HG03354 (cell line): ENCODE measurements at regions not wholly inside any gene's neighbourhood (a gene's known extent, or its start where the extent isn't known, plus 50 kb on each side); places are given as distances from the start of the nearest gene placed in this dataset.
"Not testable (repeated sequence)": the region's sequence is repeated elsewhere in the genome, so short reads cannot be mapped to it uniquely, and the experiment has no call there.

Source experiments
- ATAC-seq: cut with Tn5 transposase; IDR thresholded peaks from one replicate; pipeline ENCODE4 v1.9.1; 2021; ENCODE audit warnings: mild to moderate bottlenecking; ENCODE audit not compliant: unreplicated experiment, poor library complexity, severe bottlenecking

DNA sequence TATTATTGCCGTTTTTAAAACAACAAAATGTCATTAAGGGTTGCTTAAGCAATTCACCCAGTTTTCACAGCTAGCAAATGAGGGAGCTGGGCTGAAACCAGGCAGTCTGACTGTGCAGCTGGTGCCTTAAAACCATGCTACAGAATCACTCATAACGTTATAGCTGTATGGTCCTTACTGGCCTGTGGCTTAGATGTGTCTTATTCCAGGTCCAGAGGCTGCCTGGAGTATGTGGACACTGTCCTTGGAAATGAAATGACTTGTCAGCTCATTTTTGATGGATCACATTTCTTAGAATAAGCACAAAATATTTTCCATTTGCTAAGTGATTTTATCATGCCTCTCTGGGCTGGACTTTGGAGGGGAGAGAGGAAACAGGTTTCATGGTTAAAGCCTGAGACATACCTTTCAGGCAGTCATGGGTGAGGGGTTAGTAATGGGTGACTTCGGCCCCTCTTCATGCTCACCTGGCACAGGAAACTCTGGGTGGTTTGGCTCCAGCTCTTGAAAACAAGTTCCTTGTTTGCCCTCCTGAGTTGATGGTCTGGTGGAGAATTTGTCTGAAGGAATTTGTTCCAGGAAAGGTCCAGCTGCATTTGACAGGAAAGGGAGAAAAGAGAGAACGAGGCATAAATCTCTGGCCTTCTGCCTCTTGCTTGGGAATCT, 823.2 kb downstream of the DHX35 start:
- peak; percentile 47 for ATAC-seq

DNA sequence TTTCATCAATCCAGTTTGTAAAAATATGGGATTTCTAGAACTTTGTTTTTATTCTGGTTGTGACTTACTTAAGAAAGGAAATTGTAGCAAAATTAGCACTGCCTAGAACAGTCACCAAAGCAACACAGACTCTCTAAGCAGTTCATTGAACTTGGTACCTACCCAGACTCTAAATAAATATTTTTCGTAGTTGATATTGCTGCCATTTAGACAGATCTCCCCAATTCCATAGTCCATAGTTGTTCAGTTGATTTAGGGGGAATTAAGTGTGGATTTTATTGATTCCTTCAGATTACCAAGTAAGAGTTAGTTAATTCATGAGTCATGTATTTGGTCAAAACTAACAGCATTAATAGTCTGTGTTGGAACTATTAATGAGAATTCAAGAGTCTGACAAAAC, 822.5 kb downstream of the DHX35 start:
- ATAC-seq: no peak

DNA sequence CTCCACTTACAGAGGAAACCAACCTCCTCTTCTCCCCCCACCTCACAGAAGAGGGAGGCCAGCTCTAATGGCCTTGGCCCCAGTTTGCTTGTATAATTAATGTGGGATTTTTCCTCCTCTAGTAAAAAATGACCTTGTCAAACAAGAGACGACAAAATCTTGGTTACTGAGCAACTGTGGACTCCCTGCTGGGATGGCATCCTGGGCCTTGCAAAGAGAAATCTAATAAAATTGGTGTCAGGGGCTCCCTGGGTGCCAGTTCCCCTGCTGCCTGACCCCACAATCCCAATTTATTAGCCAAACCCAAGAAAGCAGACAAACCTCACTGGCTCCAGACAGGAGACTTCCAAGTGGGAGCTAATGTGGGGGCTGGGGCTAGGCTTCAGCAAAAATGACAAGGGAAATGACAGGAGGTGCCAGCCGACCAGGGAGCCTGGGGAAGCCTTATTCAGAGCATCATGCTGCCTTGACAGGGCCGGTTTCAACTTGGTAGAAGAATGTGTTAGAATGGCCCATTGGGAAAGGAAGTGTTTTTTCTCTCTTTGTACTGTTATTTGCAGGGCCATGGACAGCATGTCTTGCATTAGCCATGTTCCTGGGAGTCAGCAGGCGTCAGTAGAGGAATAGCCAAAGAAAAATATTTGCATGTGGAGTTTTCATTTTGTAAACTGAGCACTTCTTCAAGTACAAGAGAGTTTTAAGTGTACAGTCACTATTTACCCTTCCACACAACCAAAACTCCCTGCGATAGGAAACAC, 816.9 kb downstream of the DHX35 start:
- ATAC-seq: peak; percentile 35

DNA sequence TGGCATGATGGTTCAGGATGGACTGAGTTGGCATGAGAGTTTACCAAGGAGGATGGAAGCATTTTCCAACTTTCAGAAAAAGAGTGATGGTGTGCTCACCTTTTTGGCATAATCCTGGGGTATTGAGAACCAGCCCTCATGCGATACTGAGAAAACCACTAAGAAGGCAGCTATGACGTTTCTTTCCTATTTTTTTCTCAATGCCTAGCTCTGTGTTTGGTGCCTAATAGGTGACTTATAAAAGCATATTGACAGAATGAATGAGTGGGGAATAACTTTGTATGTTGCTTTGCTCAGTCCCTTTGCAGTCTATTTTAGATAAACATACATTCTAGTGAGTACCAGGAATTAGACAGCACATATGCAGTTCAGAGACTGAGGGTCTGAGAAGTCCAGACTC, 816.3 kb downstream of the DHX35 start:
- ATAC-seq: peak; percentile 77

DNA sequence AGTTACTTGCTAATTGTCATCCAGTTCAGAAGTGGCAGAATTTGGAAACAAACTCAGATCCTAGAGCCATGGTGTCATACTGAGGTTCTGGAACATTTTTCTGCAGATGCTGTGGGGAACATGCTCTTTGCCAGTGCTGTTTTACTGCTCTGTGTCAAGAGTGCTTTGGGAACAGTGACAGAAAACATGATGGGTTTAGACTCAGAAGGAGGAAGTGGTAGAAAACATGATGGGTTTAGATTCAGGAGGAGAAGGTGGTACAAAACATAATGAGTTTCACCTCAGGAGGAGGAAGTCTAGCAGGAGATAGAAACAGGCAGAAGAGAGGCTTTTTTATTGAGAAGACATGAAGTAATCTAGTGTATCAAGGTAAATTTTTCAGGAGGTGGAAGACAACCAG, 815.5 kb downstream of the DHX35 start:
- no peak for ATAC-seq

DNA sequence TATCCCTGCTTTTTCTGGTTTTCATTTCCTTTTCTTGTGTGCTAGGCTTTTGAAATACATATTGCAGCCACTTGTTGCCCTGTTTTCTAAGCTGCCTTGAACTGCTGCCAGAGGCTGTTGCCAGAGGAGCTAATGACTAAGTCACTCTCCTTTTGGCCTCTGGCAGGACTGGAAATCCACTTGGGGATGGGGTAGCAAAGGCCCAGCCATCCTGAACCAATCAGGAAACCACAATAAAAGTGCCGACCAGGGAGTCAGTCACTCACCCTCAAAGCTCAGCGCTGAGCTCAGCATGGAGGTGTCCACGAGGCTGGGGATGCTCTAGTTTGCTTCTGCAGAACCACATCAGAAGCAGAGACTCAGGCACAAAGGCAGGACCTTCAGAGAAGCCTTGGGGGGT, 813.0 kb downstream of the DHX35 start:
- no peak for ATAC-seq

DNA sequence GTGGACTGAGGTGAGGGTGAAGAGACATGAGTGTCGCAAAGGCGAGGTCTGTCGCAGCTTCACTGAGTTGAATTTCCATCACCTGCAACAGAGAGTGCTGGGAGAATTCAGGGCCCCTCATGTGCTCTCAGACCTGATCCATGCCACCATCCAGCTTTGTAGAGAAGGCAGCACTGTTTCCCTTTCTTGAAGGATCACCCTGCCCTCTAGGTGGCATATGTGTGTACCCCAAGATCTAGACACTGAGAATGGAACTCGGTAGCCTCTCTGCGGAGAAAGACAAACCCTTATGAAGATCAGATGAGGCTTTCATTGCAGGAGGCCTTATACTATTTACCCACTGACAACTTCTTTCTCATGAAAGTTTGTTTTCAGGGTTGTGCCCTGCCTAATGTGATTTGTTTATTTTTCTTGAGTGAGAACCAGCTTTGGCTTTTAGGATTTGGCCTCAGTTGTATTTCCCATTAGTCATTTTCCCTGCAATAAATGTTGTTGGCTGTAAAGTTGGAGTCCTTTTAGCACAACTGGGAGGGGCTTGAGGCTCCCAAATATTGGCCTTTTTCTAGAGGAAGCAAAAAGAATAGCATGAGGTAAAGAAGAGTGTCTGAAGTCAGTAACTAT, 811.3 kb downstream of the DHX35 start:
- ATAC-seq: no peak

DNA sequence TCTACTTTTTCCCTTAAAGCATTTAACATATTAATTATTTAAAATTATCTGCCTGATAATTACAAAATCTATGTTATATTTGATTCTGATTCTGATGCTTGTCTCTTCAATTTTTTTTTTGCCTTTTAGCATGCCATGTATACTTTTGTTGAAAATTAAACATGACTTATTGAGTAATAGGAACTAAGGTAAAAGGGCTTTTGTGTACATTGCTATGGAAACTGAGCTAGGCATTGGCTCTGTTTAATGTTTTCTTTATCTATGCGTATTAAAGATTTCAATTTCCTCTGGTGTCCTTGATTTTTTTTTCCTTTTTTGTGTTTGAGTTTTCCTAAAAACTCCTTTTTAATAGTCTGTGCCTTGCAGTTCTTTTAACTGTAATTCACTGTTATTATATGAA, 805.2 kb downstream of the DHX35 start:
- no peak for ATAC-seq

DNA sequence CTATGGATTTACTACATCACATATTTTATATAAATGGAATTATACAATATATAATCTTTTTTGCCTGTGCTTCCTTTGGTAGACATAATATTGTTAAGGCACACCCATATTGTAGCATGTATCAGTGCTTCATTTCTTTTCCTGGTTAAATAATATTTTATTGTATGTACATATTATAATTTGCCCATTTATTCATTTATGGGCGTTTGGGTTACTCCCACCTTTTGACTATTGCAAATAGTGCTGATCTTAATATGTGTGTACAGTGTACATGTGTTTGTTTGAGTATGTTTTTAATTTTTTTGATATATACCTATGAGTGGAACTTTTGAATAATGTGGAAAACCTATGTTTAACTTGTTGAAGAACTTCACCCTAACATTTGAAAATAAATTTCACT, 804.2 kb downstream of the DHX35 start:
- ATAC-seq: no peak

DNA sequence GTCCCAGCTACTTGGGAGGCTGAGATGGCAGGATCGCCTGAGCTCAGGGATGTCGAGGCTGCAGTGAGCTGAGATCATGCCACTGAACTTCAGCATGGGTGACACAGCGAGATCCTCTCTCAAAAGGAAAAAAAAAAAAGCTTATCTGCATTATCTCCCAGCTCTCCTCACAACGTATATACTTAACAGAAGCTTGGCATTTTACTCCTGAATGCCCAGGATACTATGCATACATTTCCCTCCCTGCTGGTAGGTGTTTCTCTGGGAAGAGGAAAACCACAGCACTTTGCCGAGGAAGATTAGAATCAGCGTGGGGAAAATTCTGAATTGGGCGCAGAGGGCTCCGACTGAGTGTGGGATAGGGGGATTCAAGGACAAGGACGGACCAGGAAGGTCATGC, 800.6 kb downstream of the DHX35 start:
- ATAC-seq: no peak

DNA sequence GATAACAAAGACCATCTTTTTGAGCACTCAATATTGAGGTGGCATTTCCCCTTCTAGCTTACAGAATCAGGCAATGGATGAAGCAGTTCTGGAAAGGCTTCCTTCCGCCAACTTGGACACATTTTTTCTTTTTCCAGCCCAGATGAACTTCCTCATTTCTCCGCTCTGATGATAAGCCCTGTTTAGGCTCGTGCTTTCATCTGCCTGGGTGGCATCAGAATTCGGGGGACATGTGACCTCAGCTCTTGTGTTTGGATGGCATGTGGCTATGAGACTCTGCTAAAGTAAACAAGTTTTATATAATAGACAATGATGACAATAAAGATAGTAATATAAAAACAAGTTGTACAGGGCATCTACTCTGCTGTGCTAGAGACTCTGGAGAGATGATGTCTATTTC, 796.7 kb downstream of the DHX35 start:
- no peak for ATAC-seq

DNA sequence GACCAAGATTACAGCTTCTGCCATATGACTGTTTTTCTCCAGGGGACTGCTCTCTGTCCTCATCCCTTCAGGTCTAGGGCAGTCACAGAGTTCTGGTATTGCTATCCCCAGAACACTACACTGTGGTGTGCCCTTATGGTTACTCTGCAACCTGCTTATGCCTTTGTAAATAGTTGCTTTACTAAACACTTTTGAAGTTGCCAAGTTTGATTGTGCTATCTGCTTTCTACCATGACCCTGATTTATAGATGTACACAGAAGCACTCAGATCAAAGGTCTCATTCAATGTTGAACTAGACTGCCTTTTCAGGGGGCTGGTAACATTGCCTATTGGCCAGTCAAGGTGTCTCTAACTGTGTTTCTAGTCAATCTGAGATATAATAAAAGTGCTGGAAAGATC, 794.7 kb downstream of the DHX35 start:
- no peak for ATAC-seq

DNA sequence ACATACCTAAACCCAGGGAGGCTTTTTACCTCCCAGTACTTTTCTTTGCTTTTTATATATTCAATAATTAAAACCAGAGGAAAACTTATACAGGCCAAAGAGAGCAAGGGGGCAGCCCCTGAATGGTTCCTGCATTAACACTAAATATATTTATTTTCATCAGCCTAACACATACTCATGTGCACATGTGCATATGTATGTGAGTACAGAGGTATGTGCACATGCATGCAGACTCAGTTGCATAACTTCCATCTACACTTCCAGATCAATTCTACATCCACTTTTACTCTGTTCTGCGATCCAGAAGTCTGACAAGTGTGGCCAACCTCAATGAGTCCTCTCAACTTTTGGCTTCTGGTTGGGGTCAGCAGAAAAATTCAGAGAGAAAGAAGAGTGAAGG, 794.2 kb downstream of the DHX35 start:
- ATAC-seq: no peak

DNA sequence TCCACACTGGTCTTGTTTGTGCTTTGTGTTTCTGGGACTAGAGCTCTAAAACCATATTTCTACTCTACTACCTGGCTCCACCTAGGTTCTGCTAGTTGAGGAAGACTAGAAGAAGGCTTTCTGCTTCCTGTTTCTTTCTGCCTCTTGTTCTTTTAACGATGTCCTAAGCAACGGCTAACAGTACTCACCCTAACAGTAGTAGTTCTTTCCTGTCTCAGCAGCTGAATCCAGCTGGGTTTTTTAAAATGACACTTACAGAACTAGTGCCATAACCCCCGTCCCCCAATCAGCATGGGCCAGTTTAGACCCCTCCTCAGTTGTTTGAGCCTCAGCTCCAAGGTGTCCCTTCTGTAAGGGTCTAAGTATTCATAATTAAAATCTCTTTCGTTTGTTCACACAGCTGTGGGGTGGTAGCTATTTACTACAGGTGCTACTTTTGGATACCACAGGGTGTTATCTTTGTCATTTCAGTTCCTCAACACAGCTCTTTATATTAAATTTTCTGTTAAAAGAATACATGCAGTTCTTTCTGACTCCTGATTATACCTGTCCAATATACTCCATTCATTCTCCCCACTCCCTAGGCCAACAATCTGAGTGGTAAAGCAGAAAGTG, 790.2 kb downstream of the DHX35 start:
- no peak for ATAC-seq

DNA sequence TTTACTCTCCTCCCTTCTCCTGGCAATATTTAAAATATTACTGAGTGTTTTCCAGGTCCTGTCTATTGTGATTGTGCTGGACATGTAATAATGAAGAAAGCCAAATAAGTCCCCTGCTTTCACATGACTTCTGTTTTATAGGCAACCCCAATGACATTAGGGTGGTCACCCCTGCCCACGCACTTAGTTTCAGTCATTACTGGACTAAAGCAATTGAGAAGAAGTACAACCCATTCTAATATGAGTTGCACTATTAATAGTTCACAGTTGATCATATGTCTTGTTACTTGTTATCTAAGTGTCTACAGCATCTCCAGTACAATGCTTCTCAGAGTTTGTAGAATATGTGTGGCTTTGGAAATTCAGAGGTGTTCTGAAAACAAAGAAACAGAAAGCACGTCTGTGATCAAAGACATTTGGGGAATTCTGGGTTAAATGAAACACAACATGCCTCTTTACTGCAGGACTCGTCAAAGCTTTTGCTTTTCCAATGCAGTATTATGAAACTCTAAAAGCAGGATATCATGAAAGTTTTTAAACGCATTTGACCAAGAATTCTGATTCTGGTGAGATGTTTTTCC, 789.5 kb downstream of the DHX35 start:
- no peak for ATAC-seq

DNA sequence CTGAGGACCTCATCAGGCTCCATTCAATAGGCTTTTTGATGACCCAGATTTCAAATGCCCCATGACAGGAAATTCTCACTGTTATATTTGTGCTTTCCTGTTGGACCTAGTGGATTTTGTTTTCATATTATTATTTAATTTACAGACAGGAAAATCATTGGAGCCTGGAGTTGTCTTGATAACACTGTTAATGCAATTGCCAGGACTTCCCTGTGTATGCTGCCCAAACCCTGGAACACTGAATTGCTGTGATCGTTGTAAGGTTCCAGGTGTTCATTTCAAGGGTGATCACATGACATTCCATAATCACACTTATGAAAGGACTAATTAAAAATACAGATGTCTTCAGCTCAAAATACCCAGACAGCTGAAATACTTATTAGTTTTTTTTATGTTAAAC, 783.2 kb downstream of the DHX35 start:
- no peak for ATAC-seq

DNA sequence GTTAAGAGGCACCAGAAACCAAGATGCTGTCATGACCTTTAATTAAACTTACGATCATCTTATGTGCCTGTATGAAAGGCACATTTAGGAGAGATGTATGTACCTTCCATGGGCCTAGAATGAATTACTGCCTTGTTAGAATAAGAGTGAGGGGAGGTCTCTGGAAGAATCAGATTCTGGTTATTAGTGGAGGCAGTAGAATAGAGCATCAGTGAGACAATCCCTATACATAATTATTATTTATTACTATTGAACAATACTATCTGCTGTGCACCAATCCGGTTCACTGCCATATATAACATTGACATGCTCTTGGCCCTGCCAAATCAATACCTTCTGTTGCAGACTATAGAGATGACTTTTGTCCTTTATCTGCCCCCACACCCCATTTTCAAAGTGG, 776.5 kb downstream of the DHX35 start:
- no peak for ATAC-seq

DNA sequence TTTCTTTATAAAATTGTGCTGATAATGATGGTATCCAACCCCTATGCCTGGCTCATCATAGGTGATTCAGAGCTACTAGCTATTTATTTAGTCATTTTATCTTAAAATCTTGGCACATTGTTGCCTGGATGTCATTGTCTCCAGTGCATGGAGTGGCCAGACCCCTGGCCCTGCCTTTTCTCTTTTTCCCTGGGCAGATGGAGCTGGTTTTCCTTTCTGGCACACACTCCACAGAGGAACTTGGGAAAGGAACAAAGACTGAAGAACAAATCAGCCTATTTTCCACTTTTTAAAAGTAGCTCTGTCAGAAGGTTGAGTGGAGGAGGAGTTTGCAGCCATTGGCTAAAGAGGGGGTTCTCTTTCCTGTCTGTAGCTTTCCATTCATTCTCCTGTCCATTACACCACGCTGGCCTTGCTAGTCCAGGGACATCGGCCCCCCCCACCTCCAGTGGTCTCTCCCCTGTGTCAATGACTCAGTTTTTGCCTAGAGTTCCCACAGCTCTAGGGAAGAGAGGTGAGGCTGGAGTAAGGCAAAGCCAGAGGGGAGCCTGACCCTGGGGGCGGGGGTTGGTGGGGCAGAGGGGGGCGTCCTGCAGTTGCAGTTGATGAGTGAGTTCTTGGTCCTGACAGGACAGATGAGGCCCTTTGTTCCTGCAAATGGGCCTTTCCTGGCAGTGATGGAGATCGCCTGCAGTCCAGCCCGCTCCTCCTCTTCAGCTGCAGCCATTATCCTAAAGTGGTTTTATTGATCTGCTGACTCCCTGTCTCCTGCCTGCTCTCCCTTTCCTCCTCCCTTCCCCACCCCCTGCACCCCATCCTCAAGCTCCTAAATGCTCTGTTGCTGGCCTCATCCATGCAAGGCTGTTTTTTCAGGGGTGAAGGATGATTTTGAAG, 774.5 kb downstream of the DHX35 start:
- no peak for ATAC-seq

DNA sequence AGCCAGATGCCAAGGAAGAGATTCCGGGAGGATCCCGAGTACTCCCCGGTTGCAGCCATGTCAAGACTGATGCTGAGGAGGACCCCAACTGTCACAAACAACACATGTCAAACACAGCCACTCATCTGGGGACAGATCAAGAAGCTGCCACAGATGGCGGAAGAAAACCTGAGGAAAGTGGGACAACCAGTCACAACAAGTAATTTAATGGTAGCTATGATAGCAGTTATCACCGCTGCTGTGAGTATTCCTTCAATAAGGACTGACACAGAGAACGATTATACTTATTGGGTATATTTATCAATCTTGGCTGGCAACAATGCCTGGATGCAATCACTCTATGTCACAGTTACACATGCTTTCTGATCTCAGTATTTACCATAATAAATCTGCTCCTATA, 763.4 kb downstream of the DHX35 start:
- not testable (repeated sequence) for ATAC-seq
